ENCODE measurements at regions not wholly inside any gene's neighbourhood (a gene's known extent, or its start where the extent isn't known, plus 50 kb on each side); places are given as distances from the start of the nearest gene placed in this dataset.

- TF ChIP-seq CTCF (IDR thresholded peaks at IDR 0.05) (no peak), POLR2A (IDR thresholded peaks at IDR 0.05) (no peak)
Measured at GRCh38 chr2:234398531-234398930, 98.3 kb downstream of the ARL4C start.

All from thyroid gland (tissue), 4 donors.